GM18502 (cell line): ENCODE measurements at regions not wholly inside any gene's neighbourhood (a gene's known extent, or its start where the extent isn't known, plus 50 kb on each side); places are given as distances from the start of the nearest gene placed in this dataset.

Source experiments
- ATAC-seq: cut with Tn5 transposase; IDR thresholded peaks from one replicate; pipeline ENCODE4 v1.9.1; 2021; ENCODE audit warnings: mild to moderate bottlenecking; ENCODE audit not compliant: unreplicated experiment, poor library complexity

- ATAC-seq, result no peak
These were observed 69.3 kb upstream of the EYS start for GRCh38 chr6:65776332-65776731.

GRCh38 chr6:65771946-65772345 is 64.9 kb upstream of the EYS start:
- ATAC-seq, result no peak

GRCh38 chr6:65761890-65762289 is 54.9 kb upstream of the EYS start:
- ATAC-seq, result no peak

- ATAC-seq, result no peak
These were observed 53.3 kb upstream of the EYS start for GRCh38 chr6:65760285-65760684.
